Smooth muscle cell (in vitro differentiated cells): ENCODE measurements at regions not wholly inside any gene's neighbourhood (a gene's known extent, or its start where the extent isn't known, plus 50 kb on each side); places are given as distances from the start of the nearest gene placed in this dataset.
"Not testable (repeated sequence)": the region's sequence is repeated elsewhere in the genome, so short reads cannot be mapped to it uniquely, and the experiment has no call there.

Source experiments
- DNase-seq: peaks from one replicate; lab custom pipeline; 2025; ENCODE audit not compliant: unreplicated experiment; lab: John Stamatoyannopoulos, UW
- H2AFZ ChIP-seq: fragments of 200-600 bp; sonication (generic); 2 replicates; pipeline ENCODE4 v1.6.0; 2016; ENCODE audit warnings: antibody characterized with exemption, low read depth, mild to moderate bottlenecking
- H3F3A ChIP-seq: fragments of 200-600 bp; sonication (generic); 2 replicates; pipeline ENCODE4 v1.6.0; 2017; ENCODE audit warnings: antibody characterized with exemption, low read depth
- H3K27ac ChIP-seq: fragments of 200-600 bp; sonication (generic); 2 replicates; pipeline ENCODE4 v1.5.1; 2016; ENCODE audit warnings: low read depth, mild to moderate bottlenecking
- H3K27me3 ChIP-seq: fragments of 200-600 bp; sonication (generic); 2 replicates; pipeline ENCODE4 v1.6.1; 2016; ENCODE audit warnings: low read depth, mild to moderate bottlenecking
- H3K36me3 ChIP-seq: fragments of 200-600 bp; sonication (generic); 2 replicates; pipeline ENCODE4 v1.5.1; 2016; ENCODE audit warnings: low read depth
- H3K4me1 ChIP-seq: fragments of 200-600 bp; sonication (generic); 2 replicates; pipeline ENCODE4 v1.5.1; 2016; ENCODE audit warnings: low read depth
- H3K4me2 ChIP-seq: fragments of 200-600 bp; sonication (generic); 2 replicates; pipeline ENCODE4 v1.6.0; 2016; ENCODE audit warnings: mild to moderate bottlenecking
- H3K4me3 ChIP-seq: fragments of 200-600 bp; sonication (generic); 2 replicates; pipeline ENCODE4 v1.5.1; 2016; ENCODE audit warnings: mild to moderate bottlenecking
- H3K79me2 ChIP-seq: fragments of 200-600 bp; sonication (generic); 2 replicates; pipeline ENCODE4 v1.6.0; 2016; ENCODE audit warnings: low read depth, mild to moderate bottlenecking
- H3K9ac ChIP-seq: fragments of 200-600 bp; sonication (generic); 2 replicates; pipeline ENCODE4 v1.6.0; 2016; ENCODE audit warnings: low read depth
- H3K9me3 ChIP-seq: fragments of 200-600 bp; sonication (generic); replicated peaks from 2 replicates; pipeline ENCODE4 v1.5.1; 2016; ENCODE audit warnings: low read depth
- H4K20me1 ChIP-seq: fragments of 200-600 bp; sonication (generic); 2 replicates; pipeline ENCODE4 v1.6.0; 2016; ENCODE audit warnings: low read depth
- WGBS: methylation state at CpG from one replicate; pipeline ENCODE4 v1.1.7; 2016; ENCODE audit warnings: low lambda C conversion rate; 5-methylcytosine and 5-hydroxymethylcytosine counted together
- TF ChIP-seq, protein P1 (sequence below): fragments of 200-600 bp; sonication (generic); IDR thresholded peaks from 2 replicates; pipeline ENCODE4 v1.5.1; 2017; ENCODE audit warnings: borderline replicate concordance, mild to moderate bottlenecking, antibody characterized with exemption; ENCODE audit not compliant: insufficient read depth, poor library complexity, severe bottlenecking

DNA sequence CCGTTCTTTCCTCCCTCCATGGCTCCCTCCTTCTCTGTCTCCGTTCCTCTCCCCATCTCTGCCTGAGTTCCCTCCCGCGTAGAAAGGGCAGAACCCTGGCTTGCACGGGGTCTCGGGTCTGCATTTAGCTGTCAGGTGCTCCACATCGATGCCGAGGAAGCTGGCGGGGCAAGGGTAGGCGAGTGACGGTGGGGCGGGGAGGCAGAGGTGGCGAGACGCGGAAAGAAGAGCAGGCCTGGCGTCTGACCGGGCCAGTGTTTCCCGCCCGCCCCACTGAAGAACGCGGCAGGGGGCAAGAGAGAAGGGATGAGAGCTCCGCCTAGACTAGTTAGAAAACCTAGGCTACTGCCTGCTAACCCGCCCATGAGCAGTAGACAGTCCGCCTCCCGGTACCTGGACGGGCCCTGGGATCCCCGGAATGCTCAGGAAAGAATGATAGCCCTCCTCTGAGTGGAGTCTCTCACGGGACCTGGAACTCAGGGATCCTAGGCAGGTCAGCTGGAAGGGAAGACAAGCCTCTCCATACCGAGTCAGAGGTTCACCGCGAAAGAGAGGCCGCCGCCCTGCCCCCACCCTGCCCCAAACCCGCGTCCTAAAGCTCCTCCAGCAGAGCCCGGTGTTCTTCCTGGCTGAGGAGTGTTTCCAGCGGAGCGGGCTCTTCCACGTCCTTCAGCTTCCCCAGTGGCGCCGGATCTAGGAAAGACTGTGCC is 357.9 kb upstream of the DEFB115 start:
- H3K27me3 ChIP-seq, H3K4me1 ChIP-seq, H3K9ac ChIP-seq, H2AFZ ChIP-seq, DNase-seq, H4K20me1 ChIP-seq, H3F3A ChIP-seq, H3K27ac ChIP-seq, H3K9me3 ChIP-seq, H3K36me3 ChIP-seq, H3K79me2 ChIP-seq, H3K4me2 ChIP-seq, H3K4me3 ChIP-seq: not testable (repeated sequence)
- 91% methylated on average over 39 of the region's 41 CpGs for WGBS

DNA sequence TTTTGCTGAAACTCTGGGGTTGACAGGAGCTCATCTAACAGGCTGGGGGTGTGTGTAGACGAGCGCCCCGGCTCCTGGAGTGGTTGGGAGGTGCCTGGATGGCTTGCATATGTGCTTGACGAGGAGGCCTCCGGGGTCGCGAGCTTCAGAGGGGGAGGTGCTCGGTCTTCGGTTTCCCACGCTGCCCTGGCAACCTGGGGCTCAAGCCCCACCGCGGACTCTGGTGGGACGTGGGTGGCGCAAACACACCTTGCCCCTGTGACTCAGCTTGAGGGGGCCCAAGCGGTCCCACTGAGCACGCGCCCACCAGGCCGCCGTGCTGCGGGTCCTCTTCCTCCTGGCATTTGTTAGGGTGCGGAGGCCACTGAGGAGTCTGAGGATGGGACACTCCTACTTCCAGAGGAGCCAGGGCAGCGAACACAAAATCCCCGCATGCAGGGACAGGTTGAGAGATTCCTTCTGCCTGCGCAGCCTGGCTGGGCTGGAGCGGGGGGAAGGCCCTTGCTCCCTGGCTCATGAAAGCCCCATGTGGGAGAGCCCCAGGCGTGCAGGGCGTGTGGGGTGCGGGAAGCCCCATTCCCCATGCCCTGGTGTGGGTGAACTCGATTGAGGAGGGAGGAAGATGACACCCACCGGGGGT is 357.3 kb upstream of the DEFB115 start:
- H3K27ac ChIP-seq, H2AFZ ChIP-seq, H3K36me3 ChIP-seq, H3F3A ChIP-seq, H4K20me1 ChIP-seq, H3K4me3 ChIP-seq, H3K4me1 ChIP-seq, DNase-seq, H3K9ac ChIP-seq, H3K4me2 ChIP-seq, H3K79me2 ChIP-seq, H3K27me3 ChIP-seq, H3K9me3 ChIP-seq: not testable (repeated sequence)
- 94% methylated on average over 30 of the region's 30 CpGs for WGBS

DNA sequence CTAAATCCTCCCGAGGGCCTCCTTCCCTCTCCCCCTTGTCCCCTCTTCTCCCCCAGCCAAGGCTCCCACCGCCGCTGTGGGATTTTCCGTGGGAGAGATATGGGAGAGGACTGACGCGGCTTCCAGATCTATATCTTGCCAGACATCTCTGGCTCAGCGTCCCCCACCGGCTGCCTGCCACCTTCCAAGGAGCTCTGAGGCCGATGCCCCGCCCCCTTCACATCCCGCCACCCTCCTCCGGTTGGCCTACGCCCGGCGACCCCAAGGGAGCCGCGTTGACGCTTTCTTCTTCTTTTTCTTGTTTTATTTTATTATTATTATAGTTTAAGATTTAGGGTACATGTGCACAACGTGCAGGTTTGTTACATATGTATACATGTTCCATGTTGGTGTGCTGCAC is 352.2 kb upstream of the DEFB115 start:
- H3K4me2 ChIP-seq: not testable (repeated sequence)
- 95% methylated on average over 13 of the region's 19 CpGs for WGBS

DNA sequence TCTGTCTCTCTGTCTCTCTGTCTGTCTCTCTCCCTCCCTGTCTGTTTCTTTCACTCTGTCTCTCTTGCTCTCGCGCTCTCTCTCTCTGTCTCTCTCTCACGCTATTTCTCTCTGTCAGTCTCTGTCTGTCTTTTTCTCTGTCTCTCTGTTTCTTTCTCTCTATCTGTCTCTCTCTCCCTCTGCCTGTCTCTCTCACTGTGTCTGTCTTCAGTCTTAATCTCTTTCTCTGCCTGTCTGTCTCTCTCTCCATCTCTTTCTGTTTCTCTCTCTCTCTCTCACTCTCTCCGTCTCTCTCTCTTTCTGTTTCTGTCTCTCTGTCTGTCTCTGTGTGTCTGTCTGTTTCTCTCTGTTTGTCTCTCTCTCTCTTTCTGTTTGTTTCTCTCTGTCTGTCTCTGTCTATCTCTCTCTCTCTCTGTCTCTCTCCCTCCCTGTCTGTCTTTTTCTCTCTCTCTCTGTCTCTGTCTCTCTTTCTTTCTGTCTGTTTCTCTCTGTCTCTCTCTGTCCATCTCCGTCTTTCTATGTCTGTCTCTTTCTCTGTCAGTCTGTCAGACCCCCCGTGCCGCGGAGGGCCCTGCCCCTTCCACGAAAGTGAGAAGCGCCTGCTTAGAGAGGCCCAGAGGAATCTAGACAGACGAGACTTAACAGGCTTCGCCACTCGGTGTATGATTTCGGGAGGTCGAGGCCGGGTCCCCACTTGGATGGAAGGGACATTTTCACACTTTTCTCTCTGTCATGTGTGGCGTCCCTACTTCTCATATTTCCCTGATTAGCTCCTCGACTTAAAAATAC is 346.3 kb upstream of the DEFB115 start:
- Histone ChIP-seq H3K9me3 (no peaks in the 10 kb centered on the region), H3K79me2 (no peaks in the 10 kb centered on the region), H3K4me1 (no peaks in the 10 kb centered on the region), H3K9ac (no peak overlapping the region), H3K36me3 (no peaks in the 10 kb centered on the region), H3K27ac (no peak overlapping the region), H2AFZ (no peak overlapping the region), H4K20me1 (no peaks in the 10 kb centered on the region), H3F3A (no peaks in the 10 kb centered on the region), H3K4me3 (no peak overlapping the region), H3K4me2 (no peak overlapping the region), H3K27me3 (no peaks in the 10 kb centered on the region)
- TF ChIP-seq, protein P1, sequence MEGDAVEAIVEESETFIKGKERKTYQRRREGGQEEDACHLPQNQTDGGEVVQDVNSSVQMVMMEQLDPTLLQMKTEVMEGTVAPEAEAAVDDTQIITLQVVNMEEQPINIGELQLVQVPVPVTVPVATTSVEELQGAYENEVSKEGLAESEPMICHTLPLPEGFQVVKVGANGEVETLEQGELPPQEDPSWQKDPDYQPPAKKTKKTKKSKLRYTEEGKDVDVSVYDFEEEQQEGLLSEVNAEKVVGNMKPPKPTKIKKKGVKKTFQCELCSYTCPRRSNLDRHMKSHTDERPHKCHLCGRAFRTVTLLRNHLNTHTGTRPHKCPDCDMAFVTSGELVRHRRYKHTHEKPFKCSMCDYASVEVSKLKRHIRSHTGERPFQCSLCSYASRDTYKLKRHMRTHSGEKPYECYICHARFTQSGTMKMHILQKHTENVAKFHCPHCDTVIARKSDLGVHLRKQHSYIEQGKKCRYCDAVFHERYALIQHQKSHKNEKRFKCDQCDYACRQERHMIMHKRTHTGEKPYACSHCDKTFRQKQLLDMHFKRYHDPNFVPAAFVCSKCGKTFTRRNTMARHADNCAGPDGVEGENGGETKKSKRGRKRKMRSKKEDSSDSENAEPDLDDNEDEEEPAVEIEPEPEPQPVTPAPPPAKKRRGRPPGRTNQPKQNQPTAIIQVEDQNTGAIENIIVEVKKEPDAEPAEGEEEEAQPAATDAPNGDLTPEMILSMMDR: no peak
- no peak for DNase-seq
- 88% methylated on average over 18 of the region's 18 CpGs for WGBS

More for the DNA sequence above, 352.2 kb upstream of the DEFB115 start:
- H3K4me3 ChIP-seq, DNase-seq, H3K27me3 ChIP-seq, H2AFZ ChIP-seq, H4K20me1 ChIP-seq, H3K36me3 ChIP-seq, H3K27ac ChIP-seq, H3K9ac ChIP-seq, H3K4me1 ChIP-seq, H3K9me3 ChIP-seq, H3K79me2 ChIP-seq, H3F3A ChIP-seq: not testable (repeated sequence)
